ENCODE measurements at regions not wholly inside any gene's neighbourhood (a gene's known extent, or its start where the extent isn't known, plus 50 kb on each side); places are given as distances from the start of the nearest gene placed in this dataset.

DNA sequence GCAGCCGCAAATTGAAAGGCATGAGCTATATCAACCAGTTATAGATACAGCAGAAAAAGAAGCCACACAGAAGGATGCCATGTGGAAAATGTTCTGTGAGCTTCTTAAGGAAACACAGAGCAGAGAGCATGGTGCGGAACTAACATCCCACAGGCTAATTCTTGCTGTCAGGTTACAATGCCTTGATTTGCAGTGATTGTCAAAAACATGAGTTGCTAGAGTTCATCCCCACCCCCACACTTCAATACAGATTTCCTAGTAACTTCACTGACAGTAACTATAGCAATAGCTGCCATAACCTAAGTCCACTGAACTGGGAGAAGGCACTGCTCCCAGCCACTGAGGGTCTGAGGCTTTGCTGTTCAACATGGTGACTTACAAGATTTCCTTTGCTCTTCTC, 821.6 kb downstream of the SQOR start:
- no peak for TF ChIP-seq CTCF (conservative IDR thresholded peaks at IDR 0.05 in 1 of 2, IDR thresholded peaks at IDR 0.05 in 1 of 2; ENCODE audit: extremely low read depth in 1 of 2, insufficient read depth in 1 of 2, low read depth in 1 of 2, low read length in 2 of 2)
- TF ChIP-seq EZH2 (IDR thresholded peaks at IDR 0.05; ENCODE audit: borderline replicate concordance, low read length): no peak
